NCI-H1436 treated with DMSO at 0.1 percent for 48 hours (cell line): ENCODE measurements at regions not wholly inside any gene's neighbourhood (a gene's known extent, or its start where the extent isn't known, plus 50 kb on each side); places are given as distances from the start of the nearest gene placed in this dataset.
"Not testable (repeated sequence)": the region's sequence is repeated elsewhere in the genome, so short reads cannot be mapped to it uniquely, and the experiment has no call there.

Experiments used
- DNase-seq: peaks from one replicate; lab custom pipeline; 2025; lab: John Stamatoyannopoulos, UW

GRCh38 chr1:29415861-29416260 is 179.5 kb downstream of the PTPRU start:
- no peak for DNase-seq

GRCh38 chr1:29415156-29415830 is 179.0 kb downstream of the PTPRU start:
- DNase-seq: peak; percentile 66

GRCh38 chr1:29414086-29414485 is 177.8 kb downstream of the PTPRU start:
- no peak for DNase-seq

GRCh38 chr1:29413661-29414060 is 177.3 kb downstream of the PTPRU start:
- no peak for DNase-seq

DNA sequence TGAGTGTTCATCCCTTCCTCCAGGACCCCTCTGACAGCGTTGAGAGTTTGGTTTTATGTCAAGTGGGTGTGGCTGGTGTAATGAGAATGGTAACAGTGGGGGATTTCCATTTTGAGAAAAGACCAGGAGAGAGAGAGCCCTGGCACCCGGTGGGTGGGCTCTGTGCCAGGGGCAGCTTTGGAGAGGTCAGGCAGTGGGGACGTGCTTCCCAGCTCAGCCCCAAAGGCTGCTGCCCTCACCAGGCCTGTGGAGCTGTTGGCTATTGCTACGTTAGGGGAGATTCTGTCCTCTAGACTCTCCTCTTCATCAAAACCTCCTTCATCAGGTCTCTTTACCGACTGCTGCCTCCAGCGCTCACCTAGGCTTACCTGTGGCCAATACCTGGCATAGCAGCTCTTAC is 176.3 kb downstream of the PTPRU start:
- DNase-seq: no peak

GRCh38 chr1:29410476-29410875 is 174.2 kb downstream of the PTPRU start:
- peak; percentile 61 for DNase-seq

- no peak for DNase-seq
These were observed 173.3 kb downstream of the PTPRU start for GRCh38 chr1:29409616-29410015.

GRCh38 chr1:29408831-29409605 is 172.7 kb downstream of the PTPRU start:
- no peak for DNase-seq

DNA sequence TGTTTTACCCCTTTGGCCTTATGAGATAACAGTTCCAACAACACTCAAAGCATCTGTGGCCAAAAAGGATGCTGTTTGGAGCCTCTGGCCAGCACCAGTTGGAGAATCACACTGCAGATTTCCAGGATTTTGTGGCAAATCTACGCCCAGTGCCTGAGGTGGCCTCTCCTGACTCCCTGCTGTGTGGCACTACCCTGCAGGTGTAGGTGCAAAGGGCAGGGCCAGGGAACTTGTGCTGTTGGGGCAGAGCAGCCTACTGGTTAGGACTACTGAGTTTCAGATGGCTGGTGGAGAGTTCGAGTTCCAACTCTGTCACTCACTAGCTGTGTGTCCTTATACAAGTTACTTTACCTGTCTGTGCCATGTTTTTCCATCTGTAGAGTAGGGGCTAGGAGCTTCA is 170.5 kb downstream of the PTPRU start:
- DNase-seq: no peak

- not testable (repeated sequence) for DNase-seq
These were observed 163.9 kb downstream of the PTPRU start for GRCh38 chr1:29400203-29400602.

GRCh38 chr1:29399465-29399864 is 163.1 kb downstream of the PTPRU start:
- DNase-seq: no peak

- no peak for DNase-seq
These were observed 162.1 kb downstream of the PTPRU start for GRCh38 chr1:29398431-29398830.

DNA sequence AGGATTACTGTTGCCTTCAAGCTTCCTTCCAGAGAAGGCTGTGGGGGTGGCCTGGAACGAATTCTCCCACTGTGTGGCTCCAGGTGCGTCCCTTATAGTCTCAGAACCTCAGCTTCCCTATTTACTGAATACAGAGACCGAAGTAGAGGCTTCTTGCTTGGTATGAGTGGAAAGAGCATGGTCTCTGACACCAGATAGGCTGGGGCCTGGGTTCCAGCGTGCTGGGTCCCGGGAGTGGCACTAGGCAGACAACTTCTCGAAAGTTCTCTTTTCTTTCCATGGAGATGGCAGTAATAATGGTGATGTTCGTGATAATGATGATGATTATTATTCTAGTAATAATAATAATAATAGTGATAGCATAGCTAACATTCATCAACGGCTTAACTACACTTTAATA is 161.7 kb downstream of the PTPRU start:
- DNase-seq: no peak

GRCh38 chr1:29397256-29397590 is 160.9 kb downstream of the PTPRU start:
- DNase-seq: no peak

GRCh38 chr1:29396438-29397255 is 160.3 kb downstream of the PTPRU start:
- no peak for DNase-seq

- no peak for DNase-seq
These were observed 159.6 kb downstream of the PTPRU start for GRCh38 chr1:29395736-29396437.

DNA sequence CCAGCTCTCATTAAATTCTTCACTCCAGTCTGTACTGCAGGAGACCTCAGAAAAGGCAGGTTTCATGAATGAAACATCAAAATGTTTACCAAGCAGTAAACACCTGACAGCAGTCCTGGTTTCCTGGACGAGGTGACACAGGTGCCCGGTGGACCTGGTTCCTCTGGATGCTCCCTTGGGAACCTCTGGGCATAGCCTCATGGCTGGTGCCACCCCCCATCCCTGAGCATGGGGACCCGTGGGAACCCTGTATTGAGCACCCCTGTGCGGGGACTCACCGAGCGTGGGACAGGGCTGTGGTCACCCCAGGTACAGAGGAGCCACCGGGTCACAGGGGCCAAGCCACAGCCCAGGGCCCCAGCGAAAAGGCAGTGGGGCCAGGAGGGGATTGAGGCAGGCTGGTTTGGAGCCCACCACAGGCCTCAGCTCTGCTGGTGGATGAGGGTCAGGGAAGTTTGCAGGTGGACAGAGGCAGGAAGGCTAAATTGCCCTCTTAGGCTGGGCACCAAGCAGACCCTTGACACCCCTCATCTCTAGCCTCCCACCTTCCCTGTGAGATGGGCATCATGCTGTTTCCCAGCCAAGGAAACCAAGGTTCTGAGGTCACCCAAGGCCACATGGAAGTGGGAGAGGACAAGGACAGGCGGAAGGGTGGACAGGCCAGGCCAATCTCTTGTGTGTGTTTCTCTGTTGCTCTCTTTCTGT is 158.4 kb downstream of the PTPRU start:
- no peak for DNase-seq

DNA sequence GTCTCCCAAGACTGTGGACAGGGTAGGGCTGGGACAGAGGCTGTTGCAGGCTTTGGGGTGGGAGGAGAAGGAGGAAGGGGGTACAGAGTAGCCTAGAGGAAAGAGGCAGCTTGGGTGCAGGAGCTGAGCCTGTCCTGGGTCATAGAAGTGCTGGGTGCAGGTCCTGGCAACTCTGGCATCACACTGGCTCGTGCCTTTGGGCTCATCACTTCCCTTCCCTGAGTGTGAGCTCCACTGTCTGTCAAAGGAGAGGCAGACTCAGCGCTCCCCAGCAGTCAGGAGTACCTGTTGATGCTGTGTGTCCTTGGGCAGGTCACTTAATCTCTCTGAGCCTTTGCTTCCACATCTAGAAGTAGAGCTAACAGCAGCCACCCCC is 157.1 kb downstream of the PTPRU start:
- DNase-seq: no peak

DNA sequence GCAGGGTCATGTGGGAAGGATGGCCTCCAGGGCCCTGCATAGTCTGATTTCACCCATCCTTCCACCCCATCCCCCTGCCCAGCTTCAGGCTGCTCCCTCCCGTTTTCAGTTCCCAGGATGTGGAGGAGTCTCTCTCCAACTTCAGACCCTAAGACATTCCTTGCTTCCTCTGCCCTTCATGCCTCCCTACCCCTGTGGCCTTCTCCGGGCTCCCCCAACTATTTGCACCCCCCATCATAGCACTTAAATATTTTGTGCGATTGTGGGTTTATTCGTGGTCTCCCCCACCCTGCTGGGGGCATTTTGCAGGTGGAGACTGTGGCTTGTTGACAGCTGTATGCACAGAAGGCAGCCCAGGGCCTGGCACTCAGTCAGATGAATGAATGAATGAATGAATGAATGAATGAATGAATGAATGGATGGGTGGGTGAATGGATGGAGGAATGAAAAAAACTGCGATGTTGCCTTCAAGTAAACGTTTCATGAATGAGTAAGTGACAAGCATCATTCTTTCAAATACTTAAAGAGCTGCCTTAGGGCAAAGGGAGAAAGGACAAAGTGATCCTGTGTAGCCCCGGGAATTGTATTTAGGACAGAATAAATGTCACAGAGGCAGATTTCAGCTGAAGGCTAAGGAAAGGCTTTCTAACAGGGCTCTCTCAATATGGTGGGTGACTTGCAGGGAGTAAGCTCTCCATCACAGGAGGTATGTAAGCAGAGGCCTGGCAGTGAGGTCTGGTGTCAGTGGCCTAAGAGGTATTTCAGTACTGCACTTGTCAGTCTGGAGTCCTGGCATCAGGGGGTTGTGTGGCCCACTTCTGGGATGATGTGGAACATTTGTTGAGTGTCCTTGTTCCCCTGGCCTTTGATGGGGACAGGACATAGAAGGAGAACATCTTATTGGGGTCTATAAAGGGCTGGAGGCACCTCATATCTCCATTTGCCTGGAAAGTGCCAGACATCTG is 156.4 kb downstream of the PTPRU start:
- no peak for DNase-seq

GRCh38 chr1:29392036-29392435 is 155.7 kb downstream of the PTPRU start:
- DNase-seq: no peak
